ENCODE measurements at regions not wholly inside any gene's neighbourhood (a gene's known extent, or its start where the extent isn't known, plus 50 kb on each side); places are given as distances from the start of the nearest gene placed in this dataset.

DNA sequence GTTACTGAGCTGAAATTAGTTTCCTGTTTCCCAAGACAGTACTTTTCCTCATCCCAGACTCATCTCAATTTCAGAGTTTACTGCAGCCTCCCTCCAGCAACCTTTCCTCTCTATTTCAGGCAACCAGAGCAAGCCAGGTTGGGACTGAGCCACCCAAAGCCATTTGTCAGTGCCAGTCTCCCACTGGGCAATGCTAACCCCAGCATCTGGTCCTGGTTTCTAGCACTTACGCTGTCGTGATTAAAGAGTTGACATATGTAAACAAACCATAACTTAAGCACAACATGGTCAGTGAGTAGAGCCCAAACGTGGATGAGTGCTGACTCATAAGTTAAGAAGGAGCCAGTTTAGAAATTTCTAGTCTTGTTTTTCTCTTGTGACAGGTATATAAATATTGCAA lies 119.6 kb upstream of the BLID start:
- Histone ChIP-seq H3K36me3 (no peaks in the 10 kb centered on the region), H3F3A (ENCODE audit: low read depth) (no peaks in the 10 kb centered on the region), H3K4me2 (no peak overlapping the region), H3K9me3 (ENCODE audit: low read depth) (no peaks in the 10 kb centered on the region), H3K9ac (no peak overlapping the region), H3K4me3 (no peak overlapping the region), H3K27ac (no peak overlapping the region), H3K27me3 (no peaks in the 10 kb centered on the region), H3K79me2 (ENCODE audit: low read depth) (no peaks in the 10 kb centered on the region), H4K20me1 (ENCODE audit: low read depth) (no peaks in the 10 kb centered on the region), H3K4me1 (no peaks in the 10 kb centered on the region), H2AFZ (replicated peaks) (no peak overlapping the region)
- Mint-ChIP-seq H3K4me1 (peaks cover 12% of the 10 kb centered on the region), H3K4me3 (no peak overlapping the region), H3K27ac (no peak overlapping the region), H3K27me3 (ENCODE audit: insufficient read depth, low read depth) (no peaks in the 10 kb centered on the region), H3K9me3 (peaks cover 12% of the 10 kb centered on the region), H3K36me3 (peaks cover 23% of the 10 kb centered on the region)
- no peak for DNase-seq (ENCODE audit: low spot score)
- TF ChIP-seq, protein P1, sequence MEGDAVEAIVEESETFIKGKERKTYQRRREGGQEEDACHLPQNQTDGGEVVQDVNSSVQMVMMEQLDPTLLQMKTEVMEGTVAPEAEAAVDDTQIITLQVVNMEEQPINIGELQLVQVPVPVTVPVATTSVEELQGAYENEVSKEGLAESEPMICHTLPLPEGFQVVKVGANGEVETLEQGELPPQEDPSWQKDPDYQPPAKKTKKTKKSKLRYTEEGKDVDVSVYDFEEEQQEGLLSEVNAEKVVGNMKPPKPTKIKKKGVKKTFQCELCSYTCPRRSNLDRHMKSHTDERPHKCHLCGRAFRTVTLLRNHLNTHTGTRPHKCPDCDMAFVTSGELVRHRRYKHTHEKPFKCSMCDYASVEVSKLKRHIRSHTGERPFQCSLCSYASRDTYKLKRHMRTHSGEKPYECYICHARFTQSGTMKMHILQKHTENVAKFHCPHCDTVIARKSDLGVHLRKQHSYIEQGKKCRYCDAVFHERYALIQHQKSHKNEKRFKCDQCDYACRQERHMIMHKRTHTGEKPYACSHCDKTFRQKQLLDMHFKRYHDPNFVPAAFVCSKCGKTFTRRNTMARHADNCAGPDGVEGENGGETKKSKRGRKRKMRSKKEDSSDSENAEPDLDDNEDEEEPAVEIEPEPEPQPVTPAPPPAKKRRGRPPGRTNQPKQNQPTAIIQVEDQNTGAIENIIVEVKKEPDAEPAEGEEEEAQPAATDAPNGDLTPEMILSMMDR (IDR thresholded peaks at IDR 0.05): no peak
- no peak for TF ChIP-seq EZH2phosphoT487 (IDR thresholded peaks at IDR 0.05)
- TF ChIP-seq EZH2 (IDR thresholded peaks at IDR 0.05): no peak

DNA sequence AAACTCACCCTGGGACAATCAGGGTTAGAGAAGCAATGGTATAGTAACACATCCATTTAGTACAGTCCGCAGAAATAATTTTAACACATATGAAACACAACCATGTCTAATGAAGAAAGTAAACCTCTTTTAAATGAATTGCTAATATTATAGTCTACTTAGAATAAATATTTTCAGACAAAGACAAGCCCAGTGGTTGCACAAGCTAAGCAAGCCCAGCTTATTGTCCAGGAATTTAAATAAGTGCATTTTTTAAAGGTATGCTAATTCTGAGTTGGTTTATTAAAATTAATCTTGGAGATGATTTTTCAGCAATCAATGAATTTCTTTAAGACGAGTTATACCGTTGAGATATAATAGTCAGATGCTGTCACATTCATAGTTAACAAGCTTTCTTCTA lies 118.8 kb upstream of the BLID start:
- H3K4me1 Mint-ChIP-seq: peaks cover 12% of the 10 kb centered on the region
- H3K4me3 ChIP-seq: no peak overlapping the region
- no peaks in the 10 kb centered on the region for H3K36me3 ChIP-seq
- no peaks in the 10 kb centered on the region for H3K79me2 ChIP-seq (ENCODE audit: low read depth)
- no peak overlapping the region for H3K4me3 Mint-ChIP-seq
- H3K4me2 ChIP-seq: no peak overlapping the region
- peaks cover 12% of the 10 kb centered on the region for H3K9me3 Mint-ChIP-seq
- no peak for DNase-seq (ENCODE audit: low spot score)
- H2AFZ ChIP-seq (replicated peaks): no peak overlapping the region
- H4K20me1 ChIP-seq (ENCODE audit: low read depth): no peaks in the 10 kb centered on the region
- H3K9me3 ChIP-seq (ENCODE audit: low read depth): no peaks in the 10 kb centered on the region
- no peaks in the 10 kb centered on the region for H3K27me3 ChIP-seq
- no peak overlapping the region for H3K27ac Mint-ChIP-seq
- no peak overlapping the region for H3K27ac ChIP-seq
- peaks cover 3% of the 10 kb centered on the region for H3K4me1 ChIP-seq
- H3K9ac ChIP-seq: no peak overlapping the region
- H3F3A ChIP-seq (ENCODE audit: low read depth): no peaks in the 10 kb centered on the region
- no peaks in the 10 kb centered on the region for H3K27me3 Mint-ChIP-seq (ENCODE audit: insufficient read depth, low read depth)
- TF ChIP-seq EZH2 (IDR thresholded peaks at IDR 0.05): no peak
- no peak for TF ChIP-seq EZH2phosphoT487 (IDR thresholded peaks at IDR 0.05)
- TF ChIP-seq, protein P1 (IDR thresholded peaks at IDR 0.05): no peak
- peaks cover 21% of the 10 kb centered on the region for H3K36me3 Mint-ChIP-seq

DNA sequence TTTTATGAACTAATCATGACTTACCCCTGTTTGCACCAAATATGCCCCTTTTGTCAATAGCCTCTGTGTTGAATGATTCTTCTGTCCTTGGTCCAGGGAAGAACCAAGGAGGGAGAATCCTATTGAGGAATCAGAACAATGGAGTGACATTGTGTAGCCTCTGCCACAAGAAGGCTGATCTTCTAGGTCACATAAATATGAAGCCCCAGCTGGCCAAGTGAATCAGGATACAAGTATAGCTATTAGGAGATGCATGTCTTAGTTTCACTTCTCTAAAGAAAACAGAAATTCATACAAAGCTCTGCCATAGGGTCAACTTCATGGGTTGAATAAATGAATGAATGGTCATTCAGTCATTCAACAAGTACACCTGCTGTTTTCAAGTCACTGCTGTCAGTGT lies 118.2 kb upstream of the BLID start:
- TF ChIP-seq, protein P1 (IDR thresholded peaks at IDR 0.05): no peak
- TF ChIP-seq EZH2 (IDR thresholded peaks at IDR 0.05) (no peak), EZH2phosphoT487 (IDR thresholded peaks at IDR 0.05) (no peak)
- no peak overlapping the region for H3K27ac Mint-ChIP-seq
- Histone ChIP-seq H3K4me3 (no peak overlapping the region), H3K9me3 (ENCODE audit: low read depth) (no peaks in the 10 kb centered on the region), H3K27ac (no peak overlapping the region), H3K4me2 (no peak overlapping the region), H4K20me1 (ENCODE audit: low read depth) (no peaks in the 10 kb centered on the region), H3K27me3 (no peaks in the 10 kb centered on the region), H3K4me1 (peaks cover 9% of the 10 kb centered on the region), H3K79me2 (ENCODE audit: low read depth) (no peaks in the 10 kb centered on the region), H3F3A (ENCODE audit: low read depth) (peaks cover 5% of the 10 kb centered on the region), H3K9ac (no peak overlapping the region), H2AFZ (replicated peaks) (no peak overlapping the region), H3K36me3 (no peaks in the 10 kb centered on the region)
- peaks cover 16% of the 10 kb centered on the region for H3K36me3 Mint-ChIP-seq
- H3K4me3 Mint-ChIP-seq: no peak overlapping the region
- peaks cover 12% of the 10 kb centered on the region for H3K4me1 Mint-ChIP-seq
- DNase-seq (ENCODE audit: low spot score): no peak
- peaks cover 12% of the 10 kb centered on the region for H3K9me3 Mint-ChIP-seq
- no peaks in the 10 kb centered on the region for H3K27me3 Mint-ChIP-seq (ENCODE audit: insufficient read depth, low read depth)
